ENCODE measurements at regions not wholly inside any gene's neighbourhood (a gene's known extent, or its start where the extent isn't known, plus 50 kb on each side); places are given as distances from the start of the nearest gene placed in this dataset.

DNA sequence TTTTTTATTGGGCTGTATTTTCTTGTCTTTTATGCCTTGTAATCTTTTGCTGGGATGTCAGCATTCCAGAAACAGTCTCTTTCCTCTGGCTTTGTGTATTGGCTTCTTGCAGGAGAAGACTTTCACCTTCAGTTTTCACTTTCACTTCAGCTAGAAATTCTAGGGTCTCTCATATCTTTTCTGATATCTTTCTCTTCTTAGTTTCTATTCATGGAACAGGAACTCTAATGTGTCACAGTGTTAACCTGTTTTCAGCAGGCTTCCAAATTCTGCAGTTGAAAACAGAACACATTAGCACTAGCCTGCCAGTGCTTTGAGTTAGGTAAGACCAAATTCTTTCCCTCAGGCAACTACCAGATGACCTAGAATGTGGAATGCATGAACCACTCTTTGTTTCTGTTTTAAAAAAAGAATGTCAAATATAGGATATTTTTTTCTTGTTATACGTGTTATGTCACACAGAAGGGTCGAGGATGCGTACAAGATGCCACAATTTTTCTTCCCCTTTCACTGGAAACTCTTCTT is 164.7 kb downstream of the TUSC1 start:
- Histone ChIP-seq H3K27me3 (no peaks in the 10 kb centered on the region), H3K27ac (no peak overlapping the region), H3K36me3 (no peaks in the 10 kb centered on the region), H3K4me1 (no peaks in the 10 kb centered on the region), H3K4me3 (no peak overlapping the region), H3K9me3 (no peaks in the 10 kb centered on the region)
- intact Hi-C loops (cut with DNase I), result no loop called here
- DNase-seq (ENCODE audit: low spot score in 2 of 2), result no peak
- TF ChIP-seq, protein P1, sequence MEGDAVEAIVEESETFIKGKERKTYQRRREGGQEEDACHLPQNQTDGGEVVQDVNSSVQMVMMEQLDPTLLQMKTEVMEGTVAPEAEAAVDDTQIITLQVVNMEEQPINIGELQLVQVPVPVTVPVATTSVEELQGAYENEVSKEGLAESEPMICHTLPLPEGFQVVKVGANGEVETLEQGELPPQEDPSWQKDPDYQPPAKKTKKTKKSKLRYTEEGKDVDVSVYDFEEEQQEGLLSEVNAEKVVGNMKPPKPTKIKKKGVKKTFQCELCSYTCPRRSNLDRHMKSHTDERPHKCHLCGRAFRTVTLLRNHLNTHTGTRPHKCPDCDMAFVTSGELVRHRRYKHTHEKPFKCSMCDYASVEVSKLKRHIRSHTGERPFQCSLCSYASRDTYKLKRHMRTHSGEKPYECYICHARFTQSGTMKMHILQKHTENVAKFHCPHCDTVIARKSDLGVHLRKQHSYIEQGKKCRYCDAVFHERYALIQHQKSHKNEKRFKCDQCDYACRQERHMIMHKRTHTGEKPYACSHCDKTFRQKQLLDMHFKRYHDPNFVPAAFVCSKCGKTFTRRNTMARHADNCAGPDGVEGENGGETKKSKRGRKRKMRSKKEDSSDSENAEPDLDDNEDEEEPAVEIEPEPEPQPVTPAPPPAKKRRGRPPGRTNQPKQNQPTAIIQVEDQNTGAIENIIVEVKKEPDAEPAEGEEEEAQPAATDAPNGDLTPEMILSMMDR (IDR thresholded peaks at IDR 0.05), result no peak

DNA sequence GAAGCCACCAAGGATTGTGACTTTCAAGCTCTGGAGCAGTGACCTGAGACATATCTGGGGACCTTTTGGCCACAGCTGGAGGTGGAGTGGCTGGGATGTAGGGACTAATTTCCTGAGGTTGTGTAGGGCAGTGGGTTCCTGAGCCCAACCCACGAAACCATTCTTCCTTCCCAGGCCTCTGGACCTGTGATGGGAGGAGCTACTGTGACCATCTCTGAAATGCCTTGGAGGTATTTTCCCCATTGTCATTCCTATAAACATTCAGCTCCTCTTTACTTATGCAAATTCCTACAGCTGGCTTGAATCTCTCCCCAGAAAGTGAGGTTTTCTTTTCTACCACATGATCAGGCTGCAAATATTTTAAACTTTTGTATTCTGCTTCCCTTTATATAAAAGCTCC is 172.6 kb downstream of the TUSC1 start:
- no peak for DNase-seq (ENCODE audit: low spot score in 2 of 2)
- intact Hi-C loops (cut with DNase I), result no loop called here
- H3K9me3 ChIP-seq, result peaks cover 13% of the 10 kb centered on the region in 2 donors
- no peak overlapping the region for H3K27ac ChIP-seq
- H3K4me3 ChIP-seq, result no peak overlapping the region
- no peaks in the 10 kb centered on the region for H3K4me1 ChIP-seq
- no peaks in the 10 kb centered on the region for H3K36me3 ChIP-seq
- H3K27me3 ChIP-seq, result no peaks in the 10 kb centered on the region
- TF ChIP-seq, protein P1 (IDR thresholded peaks at IDR 0.05), result no peak

- Histone ChIP-seq H3K36me3 (no peaks in the 10 kb centered on the region), H3K4me3 (no peak overlapping the region), H3K27me3 (no peaks in the 10 kb centered on the region), H3K9me3 (no peaks in the 10 kb centered on the region), H3K27ac (no peak overlapping the region), H3K4me1 (no peaks in the 10 kb centered on the region)
- intact Hi-C loops (cut with DNase I), result no loop called here
- TF ChIP-seq, protein P1 (IDR thresholded peaks at IDR 0.05), result no peak
- DNase-seq (ENCODE audit: low spot score in 2 of 2), result no peak
These were observed 196.9 kb downstream of the TUSC1 start for GRCh38 chr9:25481372-25481771.

DNA sequence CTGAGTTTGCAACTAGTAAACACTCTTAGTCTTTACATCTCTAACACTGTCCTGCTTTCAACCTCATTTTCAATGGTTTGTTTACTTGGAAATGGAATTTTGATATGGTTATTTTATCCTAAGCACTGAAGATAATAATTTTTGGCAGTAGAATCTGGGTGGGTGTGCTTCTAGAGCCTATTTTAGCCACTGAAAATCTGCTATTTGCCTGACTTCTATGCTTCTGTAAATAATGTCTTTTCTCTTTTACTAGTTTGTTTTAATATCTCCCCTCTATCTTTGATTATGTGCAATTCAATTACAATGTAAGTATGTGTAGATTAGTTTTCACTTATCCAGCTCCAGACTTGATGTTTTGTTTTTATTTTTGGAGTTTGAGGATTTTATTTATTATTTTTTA is 197.5 kb downstream of the TUSC1 start:
- intact Hi-C loops (cut with DNase I), result no loop called here
- Histone ChIP-seq H3K36me3 (no peaks in the 10 kb centered on the region), H3K9me3 (no peaks in the 10 kb centered on the region), H3K4me1 (no peaks in the 10 kb centered on the region), H3K27ac (no peak overlapping the region), H3K4me3 (no peak overlapping the region), H3K27me3 (no peaks in the 10 kb centered on the region)
- DNase-seq (ENCODE audit: low spot score in 2 of 2), result no peak
- TF ChIP-seq, protein P1 (IDR thresholded peaks at IDR 0.05), result no peak

DNA sequence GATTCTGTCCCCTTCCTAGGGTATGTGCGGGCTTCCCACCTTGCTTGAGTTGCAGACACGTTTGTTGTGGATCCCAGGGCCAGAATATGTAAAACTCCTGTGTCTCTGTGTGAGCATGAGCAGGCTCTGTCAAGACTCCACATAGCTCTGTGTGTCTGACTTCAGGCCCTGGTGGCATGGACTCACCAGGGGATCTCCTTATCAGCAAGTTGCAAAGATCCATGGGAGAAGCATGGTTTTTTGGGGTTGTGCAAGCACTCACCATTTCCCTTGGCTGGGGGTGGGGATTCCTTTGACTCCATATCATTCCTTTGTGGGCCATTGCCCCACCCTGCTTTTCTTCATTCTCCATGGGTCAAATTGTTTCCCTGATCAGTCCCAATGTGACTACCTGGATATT is 205.6 kb downstream of the TUSC1 start:
- intact Hi-C loops (cut with DNase I), result no loop called here
- Histone ChIP-seq H3K4me1 (no peaks in the 10 kb centered on the region), H3K9me3 (peaks cover 0 to 6% of the 10 kb centered on the region in 2 donors), H3K27me3 (no peaks in the 10 kb centered on the region), H3K27ac (no peak overlapping the region), H3K36me3 (no peaks in the 10 kb centered on the region), H3K4me3 (no peak overlapping the region)
- no peak for DNase-seq (ENCODE audit: low spot score in 2 of 2)
- TF ChIP-seq, protein P1 (IDR thresholded peaks at IDR 0.05), result no peak

DNA sequence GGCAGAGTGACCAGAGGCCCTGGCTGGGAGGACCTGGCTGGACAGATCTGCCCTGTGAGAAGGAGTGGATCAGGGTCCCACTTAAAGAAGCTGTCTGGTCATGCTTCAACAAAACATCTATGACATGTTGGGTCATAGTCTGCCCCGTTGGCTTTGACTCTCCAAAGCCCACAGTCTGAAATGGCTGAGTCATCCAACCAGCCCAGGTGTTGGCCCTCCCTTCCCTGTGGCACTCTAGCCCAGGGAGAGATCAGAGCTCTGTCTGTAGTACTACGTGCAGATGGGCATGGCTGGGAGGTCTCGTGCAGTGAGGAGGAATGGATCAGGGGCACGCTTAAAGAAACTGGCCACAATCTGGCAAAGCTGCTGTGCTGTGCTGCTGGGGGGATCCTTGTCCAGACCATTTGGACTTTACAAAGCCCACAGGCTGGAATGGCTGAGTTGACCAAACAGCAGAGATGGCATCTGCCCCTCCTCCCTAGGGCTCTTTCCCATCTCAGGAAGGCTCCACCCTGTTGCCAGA is 206.1 kb downstream of the TUSC1 start:
- intact Hi-C loops (cut with DNase I), result no loop called here
- Histone ChIP-seq H3K27ac (no peak overlapping the region), H3K27me3 (no peaks in the 10 kb centered on the region), H3K9me3 (peaks cover 0 to 6% of the 10 kb centered on the region in 2 donors), H3K36me3 (no peaks in the 10 kb centered on the region), H3K4me1 (no peaks in the 10 kb centered on the region), H3K4me3 (no peak overlapping the region)
- TF ChIP-seq, protein P1 (IDR thresholded peaks at IDR 0.05), result no peak
- no peak for DNase-seq (ENCODE audit: low spot score in 2 of 2)

All from ascending aorta (tissue), 2 donors.